GM11168 (cell line): ENCODE measurements at regions not wholly inside any gene's neighbourhood (a gene's known extent, or its start where the extent isn't known, plus 50 kb on each side); places are given as distances from the start of the nearest gene placed in this dataset.
"Not testable (repeated sequence)": the region's sequence is repeated elsewhere in the genome, so short reads cannot be mapped to it uniquely, and the experiment has no call there.

Source experiments
- in situ Hi-C: fragments of 300-500 bp; cut with MboI; formaldehyde crosslinking; loops from one replicate; pipeline ENCODE4 v1.12.0; 2022; ENCODE audit warnings: low sequenced_read_pairs; ENCODE audit not compliant: unreplicated experiment

- in situ Hi-C loops: no loop called here
These were observed 231.0 kb upstream of the SMIM30 start for GRCh38 chr7:113349339-113349738.

DNA sequence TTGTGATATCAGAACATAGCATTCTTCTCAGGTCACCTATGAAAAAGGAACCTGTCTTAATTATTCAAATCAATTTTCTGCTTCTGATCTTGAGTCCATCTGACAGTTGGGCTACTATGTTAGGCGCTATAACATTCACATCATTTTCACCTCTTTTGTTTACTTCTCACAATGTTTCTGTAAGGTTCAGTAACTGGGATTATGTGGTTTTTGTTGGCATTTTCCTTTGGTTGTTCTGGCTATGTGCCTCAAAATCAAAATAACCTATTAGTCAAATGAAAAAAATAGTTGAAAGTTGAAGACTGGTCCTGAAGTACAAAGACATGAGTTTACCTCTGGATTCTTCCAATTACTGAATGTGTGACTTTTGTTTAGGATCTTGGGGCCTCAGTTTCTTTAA, 221.3 kb upstream of the SMIM30 start:
- in situ Hi-C loops: no loop called here

DNA sequence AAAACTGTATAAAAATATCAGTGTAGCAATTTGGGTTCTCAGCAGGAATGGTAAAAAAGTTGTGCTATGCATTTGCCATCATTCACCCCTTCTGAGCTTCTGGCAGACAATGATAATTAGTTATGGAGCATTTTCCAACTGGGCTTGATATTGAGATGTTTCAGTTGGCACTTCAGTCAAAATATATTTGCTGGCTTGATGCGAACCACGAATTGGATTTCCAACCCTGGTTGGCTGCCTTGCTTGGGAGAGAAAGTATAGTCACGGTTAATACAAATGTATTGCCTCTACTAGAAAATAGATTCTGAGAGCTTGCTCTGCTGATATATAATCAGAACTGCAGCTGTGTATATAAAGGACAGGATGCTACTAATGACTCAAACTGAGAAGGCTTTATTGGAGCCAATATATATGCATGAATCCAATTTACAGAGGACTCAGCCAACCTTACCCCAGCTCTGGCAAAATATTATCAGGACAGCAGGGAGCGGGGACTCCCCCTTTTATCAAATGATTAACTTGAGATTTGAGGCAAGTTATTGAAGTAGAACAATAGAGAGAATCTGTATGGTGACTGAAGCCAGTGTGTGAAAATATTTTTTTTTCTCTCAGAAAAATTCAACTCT, 219.8 kb upstream of the SMIM30 start:
- in situ Hi-C loops: no loop called here

- in situ Hi-C loops: not testable (repeated sequence)
These were observed 218.5 kb upstream of the SMIM30 start for GRCh38 chr7:113336838-113337237.

- in situ Hi-C loops: no loop called here
These were observed 213.0 kb upstream of the SMIM30 start for GRCh38 chr7:113331155-113331898.

DNA sequence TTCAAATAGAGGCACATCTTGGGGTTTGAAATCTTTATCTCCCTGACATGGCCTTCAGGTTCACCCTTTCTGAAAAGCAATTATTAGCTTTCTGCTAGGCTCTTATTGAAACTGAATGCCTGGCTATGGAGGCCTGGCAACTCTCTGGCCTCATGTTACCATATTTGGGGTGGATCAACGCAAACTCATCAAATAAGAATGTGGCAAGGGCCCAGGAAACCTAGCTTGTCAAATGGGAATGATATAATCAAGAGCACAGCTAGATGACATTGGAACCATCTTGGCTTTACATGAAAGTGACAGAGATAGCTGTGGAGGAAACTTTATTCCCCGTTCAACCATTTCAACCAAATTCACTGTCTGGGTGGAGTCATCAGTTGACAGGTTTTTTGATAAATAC, 202.8 kb upstream of the SMIM30 start:
- in situ Hi-C loops: no loop called here

DNA sequence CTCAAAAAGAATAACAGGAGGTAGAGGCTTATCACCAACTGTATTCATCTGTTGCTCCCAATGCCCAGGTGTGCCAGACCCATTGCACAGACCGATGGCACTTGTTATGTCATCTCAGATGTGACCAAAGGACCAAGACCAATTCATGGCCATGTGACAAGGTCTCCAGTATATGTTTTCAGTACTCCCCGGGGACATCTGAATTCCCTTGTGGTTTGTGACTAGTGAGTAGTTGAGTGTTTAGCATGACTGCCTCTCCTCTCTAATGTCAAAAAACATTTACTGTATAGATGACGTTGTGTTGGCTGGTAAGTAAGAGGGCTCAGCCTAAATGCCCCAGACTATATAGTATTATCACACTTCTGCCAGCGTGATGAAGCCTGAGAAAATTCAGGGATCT, 202.1 kb upstream of the SMIM30 start:
- in situ Hi-C loops: no loop called here

DNA sequence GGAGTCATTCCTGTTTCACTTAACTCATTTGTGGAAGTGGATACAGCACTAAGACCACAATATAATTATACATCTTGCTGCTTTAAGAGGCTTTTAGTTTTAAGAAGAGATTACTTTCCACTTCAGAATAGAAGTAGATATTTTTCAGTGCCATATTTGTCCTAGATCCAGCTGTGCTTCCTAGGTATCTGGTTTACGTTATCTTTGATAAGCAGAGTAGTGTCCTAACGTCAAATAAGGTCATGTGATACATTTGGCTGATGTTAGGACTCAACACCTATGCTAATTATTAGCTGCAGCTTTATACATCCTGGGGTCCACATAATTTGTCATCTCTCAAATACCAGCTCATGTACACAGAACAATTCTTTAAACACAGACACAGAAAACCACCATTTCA, 196.2 kb upstream of the SMIM30 start:
- in situ Hi-C loops: no loop called here

GRCh38 chr7:113308399-113308798, 190.0 kb upstream of the SMIM30 start:
- in situ Hi-C loops: no loop called here

DNA sequence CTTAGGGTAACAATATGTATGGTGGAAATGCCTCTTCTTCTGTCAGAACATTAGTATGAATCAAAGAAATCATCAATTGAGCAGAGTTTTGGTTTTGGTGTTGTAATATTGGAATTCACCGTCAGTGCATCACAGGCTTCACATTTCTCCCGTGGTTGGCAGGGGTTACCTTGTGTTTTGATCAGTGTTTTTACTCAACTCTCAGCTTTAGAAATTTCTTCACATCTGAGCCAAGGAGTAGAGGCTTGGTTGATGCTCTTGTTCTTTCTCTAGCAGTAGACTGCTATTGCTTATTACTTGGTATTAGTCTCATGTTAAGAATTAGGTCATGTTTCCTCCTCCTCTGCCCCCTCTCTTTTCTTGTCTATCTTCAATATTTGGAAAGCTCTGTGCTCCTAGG, 188.8 kb upstream of the SMIM30 start:
- in situ Hi-C loops: no loop called here

GRCh38 chr7:113306302-113306701, 187.9 kb upstream of the SMIM30 start:
- in situ Hi-C loops: no loop called here

GRCh38 chr7:113304104-113304503, 185.8 kb upstream of the SMIM30 start:
- in situ Hi-C loops: no loop called here

- in situ Hi-C loops: not testable (repeated sequence)
These were observed 185.0 kb upstream of the SMIM30 start for GRCh38 chr7:113303388-113303787.

DNA sequence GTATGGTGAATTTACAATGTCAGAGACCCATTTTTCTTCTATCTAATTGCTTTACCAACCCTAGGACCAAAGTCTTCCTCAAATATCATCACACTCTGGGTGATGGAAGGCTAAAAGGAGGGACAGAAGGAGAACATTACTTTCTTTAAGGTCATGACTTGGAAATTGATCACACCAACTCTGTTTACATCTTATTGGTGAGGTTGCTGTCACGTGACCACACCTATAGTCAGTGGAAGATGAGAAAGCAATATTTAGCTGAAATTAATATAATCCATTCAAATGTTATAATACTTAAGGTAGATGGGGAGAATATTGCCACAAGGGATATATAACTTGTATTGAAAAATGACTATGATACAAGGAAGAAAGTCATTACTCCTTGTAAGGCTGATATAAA, 183.6 kb upstream of the SMIM30 start:
- in situ Hi-C loops: no loop called here

- in situ Hi-C loops: no loop called here
These were observed 182.8 kb upstream of the SMIM30 start for GRCh38 chr7:113301141-113301540.

DNA sequence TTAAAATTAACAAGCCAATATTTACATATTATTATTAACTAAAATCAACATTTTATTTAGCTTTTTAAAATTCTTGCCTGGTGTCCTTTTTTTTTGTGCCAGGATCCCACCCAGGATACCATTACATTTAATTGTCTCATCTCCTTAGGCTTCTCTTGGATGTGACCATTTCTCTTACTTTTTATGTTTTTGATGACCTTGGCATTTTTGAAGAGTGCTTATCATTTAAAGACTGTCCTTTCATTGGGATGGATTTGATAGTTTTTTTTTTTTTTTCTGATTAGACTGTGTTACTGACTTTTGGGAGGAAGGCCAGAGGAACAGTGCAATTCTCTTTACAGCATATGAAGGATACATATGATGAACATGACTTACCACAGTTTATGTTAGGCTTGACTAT, 181.4 kb upstream of the SMIM30 start:
- in situ Hi-C loops: no loop called here

DNA sequence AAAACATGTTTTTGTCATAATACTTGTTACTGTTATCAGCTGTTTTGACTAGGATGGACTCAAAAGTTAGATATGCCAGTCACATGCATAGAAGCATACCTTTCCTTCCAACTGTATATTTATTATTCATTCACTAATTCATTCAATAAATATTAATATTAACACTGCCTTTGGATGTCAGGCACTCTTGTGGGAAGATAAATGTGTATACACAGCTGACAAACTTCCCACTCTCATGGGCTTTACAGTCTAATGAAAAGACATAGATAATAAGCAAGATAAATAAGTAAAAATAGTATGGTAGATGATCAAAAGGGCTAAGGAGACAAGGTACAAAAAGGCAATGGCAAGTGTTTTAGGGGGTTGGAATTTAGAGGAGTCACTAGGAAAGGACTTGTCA, 180.1 kb upstream of the SMIM30 start:
- in situ Hi-C loops: no loop called here

- in situ Hi-C loops: no loop called here
These were observed 176.4 kb upstream of the SMIM30 start for GRCh38 chr7:113294750-113295149.

DNA sequence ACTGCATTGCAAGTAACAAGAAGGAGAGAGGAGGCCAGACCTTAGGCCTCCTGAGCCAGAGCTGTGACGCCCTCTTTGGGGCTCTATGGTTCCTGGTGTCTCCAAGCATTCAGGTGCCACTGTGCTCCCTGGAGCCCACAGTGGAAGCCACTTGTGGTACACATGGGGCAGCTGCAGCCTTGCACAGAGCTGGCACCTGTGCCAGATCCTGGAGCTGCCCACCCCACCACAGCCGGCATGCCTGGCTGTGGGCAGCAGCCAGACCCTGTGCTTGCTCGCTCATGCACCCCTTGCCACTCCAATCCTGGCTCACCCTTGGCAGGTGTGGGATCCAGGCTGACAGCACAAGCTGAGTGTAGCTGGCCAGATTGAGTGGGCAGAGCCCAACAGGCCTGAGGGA, 173.8 kb upstream of the SMIM30 start:
- in situ Hi-C loops: no loop called here

DNA sequence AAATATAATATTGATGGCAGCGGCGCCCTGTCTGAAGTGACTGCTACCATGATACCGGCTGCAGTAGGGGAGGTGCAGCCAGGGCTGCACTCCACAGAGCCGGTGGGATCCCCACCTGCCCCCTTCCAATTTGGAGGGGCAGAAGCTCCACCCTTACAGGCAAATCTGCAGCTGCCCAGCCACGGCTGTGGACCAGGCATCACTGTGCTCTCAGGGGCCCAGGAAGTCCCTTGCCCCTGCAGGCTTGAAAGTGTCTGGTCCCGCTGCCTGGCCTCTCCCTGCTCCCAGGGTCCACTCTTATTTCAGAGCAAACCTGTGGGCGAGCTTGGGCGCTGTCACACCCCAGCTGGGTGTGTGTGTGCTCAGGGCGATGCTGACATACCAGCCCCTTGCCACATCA, 172.7 kb upstream of the SMIM30 start:
- in situ Hi-C loops: no loop called here

GRCh38 chr7:113289140-113289740, 170.9 kb upstream of the SMIM30 start:
- in situ Hi-C loops: no loop called here

DNA sequence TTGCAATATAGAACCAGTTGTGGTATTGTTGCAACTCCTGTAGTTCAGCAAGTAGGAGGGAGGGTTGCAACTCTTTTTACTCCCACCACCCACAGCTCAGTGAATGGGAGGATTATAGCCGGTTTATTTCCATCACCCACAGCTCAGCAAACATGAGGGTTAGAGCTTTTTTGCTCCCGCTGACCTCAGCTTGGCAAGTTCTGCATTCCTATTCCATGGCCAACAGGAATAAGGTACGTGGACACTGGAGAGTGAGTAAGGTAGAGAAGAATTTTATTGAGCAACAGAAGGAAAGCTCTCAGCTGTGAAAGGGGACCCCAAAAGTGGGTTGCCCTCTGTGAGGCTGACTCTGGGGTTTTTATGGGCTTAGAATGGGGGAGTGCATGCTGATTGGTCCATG, 167.1 kb upstream of the SMIM30 start:
- in situ Hi-C loops: no loop called here
